ENCODE measurements at regions not wholly inside any gene's neighbourhood (a gene's known extent, or its start where the extent isn't known, plus 50 kb on each side); places are given as distances from the start of the nearest gene placed in this dataset.
"Not testable (repeated sequence)": the region's sequence is repeated elsewhere in the genome, so short reads cannot be mapped to it uniquely, and the experiment has no call there.

DNA sequence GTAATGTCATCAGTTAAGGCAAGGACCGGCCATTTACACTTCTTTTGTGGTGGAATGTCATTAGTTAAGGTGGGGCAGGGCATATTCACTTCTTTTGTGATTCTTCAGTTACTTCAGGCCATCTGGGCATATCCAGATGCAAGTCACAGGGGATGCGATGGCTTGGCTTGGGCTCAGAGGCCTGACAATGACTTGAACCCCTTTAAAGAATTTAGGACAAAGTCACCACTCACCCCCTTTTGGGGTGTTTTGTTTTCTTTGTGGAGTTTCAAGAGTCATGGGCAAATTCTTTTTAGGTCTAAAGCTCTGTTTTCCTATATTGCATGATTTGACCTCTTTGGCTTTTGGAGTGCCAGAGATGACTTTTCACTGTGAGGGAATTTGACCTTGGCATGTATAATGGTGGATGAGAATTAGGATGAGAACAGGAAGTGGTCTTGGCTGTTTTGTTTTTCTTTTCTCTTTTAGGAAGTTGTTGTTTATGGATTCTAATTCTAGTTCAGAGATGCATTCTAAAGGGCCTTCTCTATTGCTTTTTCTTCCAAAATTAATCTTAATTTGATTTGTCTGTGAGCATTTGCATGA is 385.3 kb downstream of the KIF20B start:
- DNase-seq (ENCODE audit: extremely low read depth in 1 of 11, low read depth in 9 of 11, low spot score in 4 of 11): not testable (repeated sequence)

DNA sequence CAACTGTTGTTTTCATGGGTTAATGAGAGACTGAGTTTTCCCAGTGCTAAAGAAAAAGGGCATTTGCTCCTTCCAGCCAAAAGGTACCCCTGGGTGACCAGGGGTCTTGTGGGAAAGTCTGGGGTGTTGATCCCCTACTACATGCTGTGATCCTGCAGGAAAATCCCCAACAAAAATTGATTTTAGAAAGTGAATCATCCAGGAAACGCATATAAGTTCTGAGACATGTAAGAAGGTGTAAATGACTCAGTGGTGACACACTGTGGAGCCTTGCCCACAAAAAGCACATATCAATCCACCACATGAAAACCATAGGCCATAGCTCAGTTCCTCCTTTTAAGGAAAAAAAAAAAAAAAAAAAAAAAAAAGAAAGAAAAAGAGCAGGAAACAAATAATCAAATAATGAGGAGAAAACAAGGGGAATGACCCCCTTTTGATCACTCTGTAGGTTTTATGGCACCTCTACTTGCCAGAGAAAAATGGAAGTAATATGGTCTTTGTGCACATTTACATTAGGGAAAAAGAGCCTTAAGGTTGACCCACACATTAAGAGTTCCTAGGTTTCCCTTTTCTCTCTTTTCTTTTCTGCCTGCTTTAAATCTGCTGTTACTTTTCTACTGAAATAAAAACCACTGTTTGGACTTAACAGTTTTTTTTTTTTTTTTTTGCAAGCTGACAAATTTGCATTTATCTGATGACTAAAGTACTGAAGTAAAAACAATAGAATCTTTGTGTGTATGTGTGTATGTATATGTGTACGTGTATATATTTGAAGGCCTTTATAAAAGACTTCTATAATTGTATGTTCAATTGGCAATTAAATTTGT is 386.0 kb downstream of the KIF20B start:
- no peak for DNase-seq (ENCODE audit: extremely low read depth in 1 of 11, low read depth in 9 of 11, low spot score in 4 of 11)

DNA sequence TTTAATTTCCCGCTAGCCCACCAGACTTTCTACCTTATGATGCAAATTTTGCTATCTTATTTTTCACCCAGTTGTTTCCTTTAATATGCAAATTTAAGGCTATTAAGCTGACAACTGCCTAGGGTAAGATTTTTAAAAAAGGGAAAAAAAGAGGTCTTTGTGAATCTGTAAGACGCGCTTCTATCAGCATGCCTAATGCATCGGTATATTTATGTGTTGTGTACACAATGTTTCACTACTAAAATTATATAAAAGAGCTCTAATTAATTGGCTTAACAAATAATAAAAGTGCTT is 386.6 kb downstream of the KIF20B start:
- DNase-seq (ENCODE audit: extremely low read depth in 1 of 11, low read depth in 9 of 11, low spot score in 4 of 11): no peak

DNA sequence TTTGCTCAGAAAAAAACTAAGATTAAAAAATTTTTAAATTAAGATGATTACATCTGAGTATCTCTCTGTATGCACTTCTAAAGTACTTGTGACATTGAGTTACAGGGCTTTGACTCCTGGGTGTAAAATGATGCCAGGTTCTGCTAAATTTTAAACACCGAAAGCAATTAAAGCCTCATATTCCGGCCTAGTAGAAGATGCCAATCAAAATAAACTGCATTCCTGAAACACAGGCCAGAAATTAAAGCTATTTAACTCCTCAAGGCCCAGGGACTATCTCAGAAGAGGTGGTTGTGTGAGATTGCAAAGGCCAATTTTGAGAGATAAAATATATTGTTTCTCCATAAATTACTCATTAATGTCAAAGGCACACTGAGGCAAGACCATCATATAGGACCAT is 388.3 kb downstream of the KIF20B start:
- no peak for DNase-seq (ENCODE audit: extremely low read depth in 1 of 11, low read depth in 9 of 11, low spot score in 4 of 11)

DNA sequence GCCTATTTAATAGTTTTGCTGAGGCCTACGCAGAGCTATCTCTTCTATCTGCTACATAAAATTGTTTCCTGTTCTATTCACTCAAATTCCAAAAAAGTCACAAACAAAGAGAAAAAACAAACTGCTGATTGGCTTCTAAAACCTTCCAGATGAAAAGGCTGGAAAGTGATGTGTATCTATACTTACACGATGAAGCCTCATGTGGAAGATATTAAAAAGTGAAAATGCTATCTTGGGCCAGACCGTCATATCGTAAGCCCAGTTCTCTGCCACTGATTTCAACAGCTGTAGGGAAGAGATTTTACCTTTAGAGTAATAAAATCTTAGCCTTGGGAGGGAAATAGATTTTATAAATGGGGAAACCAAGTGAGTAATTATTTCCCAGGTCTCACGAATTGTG is 394.8 kb downstream of the KIF20B start:
- no peak for DNase-seq (ENCODE audit: extremely low read depth in 1 of 11, low read depth in 9 of 11, low spot score in 4 of 11)

DNA sequence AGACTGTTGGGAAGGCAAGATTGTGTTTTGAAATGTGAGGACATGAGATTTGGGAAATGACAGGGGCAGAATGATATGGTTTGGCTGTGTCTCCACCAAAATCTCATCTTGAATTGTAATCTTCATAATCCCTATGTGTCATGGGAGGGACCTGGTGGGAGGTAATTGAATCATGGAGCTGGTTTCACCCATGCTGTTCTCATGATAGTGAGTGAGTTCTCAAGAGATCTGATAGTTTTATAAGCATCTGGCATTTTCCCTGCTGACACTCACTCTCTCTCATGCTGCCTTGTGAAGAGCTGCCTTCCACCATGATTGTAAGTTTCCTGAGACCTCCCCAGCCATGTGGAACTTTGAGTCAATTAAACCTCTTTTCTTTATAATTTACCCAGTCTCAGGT is 406.2 kb downstream of the KIF20B start:
- not testable (repeated sequence) for DNase-seq (ENCODE audit: extremely low read depth in 1 of 11, low read depth in 9 of 11, low spot score in 4 of 11)

DNA sequence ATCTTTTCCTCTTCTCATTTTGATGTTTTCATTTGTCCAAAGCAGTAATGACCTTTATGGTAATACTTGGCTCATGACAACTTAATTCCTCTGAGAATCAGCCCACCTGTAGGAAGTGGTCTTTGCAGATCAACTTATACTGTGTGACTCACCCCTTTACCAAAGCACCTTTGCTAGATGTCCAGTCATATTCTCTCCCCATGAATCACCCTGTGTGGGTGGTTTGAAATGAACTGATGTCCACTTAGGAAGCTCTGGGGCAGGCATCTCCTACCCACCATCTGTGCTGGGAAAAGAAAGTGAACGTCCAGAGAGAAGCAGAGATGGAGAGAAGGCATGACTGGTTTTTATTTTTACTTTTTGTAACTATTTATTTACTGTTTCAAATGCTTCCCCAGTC is 410.3 kb downstream of the KIF20B start:
- DNase-seq (ENCODE audit: extremely low read depth in 1 of 11, low read depth in 9 of 11, low spot score in 4 of 11): no peak

DNA sequence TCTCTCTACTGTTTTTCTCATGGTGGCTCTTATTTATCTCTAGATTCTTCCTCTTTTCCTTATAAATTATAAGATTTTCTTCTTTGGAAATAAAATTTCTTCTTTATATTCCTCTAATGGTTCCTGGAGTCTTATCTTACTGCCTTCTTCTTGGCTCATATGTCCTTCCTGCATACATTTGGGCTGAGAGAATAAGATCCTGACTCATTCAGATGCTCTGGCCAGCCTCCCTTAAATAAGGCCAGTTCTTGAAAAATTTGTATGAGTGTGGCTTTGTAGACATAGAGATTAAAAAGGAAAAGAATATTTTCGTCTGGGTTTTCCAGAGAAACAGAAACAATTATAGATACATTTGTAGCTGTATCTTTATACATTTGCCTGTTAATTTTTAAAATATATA is 411.3 kb downstream of the KIF20B start:
- no peak for DNase-seq (ENCODE audit: extremely low read depth in 1 of 11, low read depth in 9 of 11, low spot score in 4 of 11)

DNA sequence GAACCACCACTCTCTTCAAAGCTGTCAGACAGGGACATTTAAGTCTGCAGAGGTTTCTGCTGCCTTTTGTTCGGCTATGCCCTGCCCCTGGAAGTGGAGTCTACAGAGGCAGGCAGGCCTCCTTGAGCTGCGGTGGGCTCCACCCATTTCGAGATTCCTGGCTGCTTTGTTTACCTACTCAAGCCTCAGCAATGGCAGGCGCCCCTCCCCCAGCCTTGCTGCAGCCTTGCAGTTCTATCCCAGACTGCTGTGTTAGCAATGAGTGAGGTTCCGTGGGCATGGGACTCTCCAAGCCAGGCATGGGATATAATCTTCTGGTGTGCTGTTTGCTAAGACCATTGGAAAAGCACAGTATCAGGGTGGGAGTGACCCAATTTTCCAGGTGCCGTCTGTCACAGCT is 417.2 kb downstream of the KIF20B start:
- DNase-seq (ENCODE audit: extremely low read depth in 1 of 11, low read depth in 9 of 11, low spot score in 4 of 11): not testable (repeated sequence)

DNA sequence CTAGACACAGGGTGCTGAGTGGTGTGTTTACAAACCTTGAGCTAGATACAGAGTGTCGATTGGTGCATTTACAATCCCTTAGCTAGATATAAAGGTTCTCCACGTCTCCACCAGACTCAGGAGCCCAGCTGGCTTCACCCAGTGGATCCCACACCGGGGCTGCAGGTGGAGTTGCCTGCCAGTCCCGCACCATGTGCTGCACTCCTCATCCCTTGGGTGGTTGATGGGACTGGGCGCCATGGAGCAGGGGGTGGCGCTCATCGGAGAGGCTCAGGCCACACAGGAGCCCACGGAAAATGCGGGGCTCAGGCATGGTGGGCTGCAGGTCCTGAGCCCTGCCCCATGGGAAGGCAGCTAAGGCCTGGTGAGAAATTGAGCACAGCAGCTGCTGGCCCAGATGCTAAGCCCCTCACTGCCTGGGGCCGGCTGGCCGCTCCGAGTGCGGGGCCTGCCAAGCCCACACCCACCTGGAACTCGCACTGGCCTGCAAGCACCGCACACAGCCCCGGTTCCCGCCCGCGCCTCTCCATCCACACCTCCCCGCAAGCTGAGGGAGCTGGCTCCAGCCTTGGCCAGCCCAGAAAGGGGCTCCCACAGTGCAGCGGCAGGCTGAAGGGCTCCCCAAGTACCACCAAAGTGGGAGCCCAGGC is 418.4 kb downstream of the KIF20B start:
- DNase-seq (ENCODE audit: extremely low read depth in 1 of 11, low read depth in 9 of 11, low spot score in 4 of 11): not testable (repeated sequence)

DNA sequence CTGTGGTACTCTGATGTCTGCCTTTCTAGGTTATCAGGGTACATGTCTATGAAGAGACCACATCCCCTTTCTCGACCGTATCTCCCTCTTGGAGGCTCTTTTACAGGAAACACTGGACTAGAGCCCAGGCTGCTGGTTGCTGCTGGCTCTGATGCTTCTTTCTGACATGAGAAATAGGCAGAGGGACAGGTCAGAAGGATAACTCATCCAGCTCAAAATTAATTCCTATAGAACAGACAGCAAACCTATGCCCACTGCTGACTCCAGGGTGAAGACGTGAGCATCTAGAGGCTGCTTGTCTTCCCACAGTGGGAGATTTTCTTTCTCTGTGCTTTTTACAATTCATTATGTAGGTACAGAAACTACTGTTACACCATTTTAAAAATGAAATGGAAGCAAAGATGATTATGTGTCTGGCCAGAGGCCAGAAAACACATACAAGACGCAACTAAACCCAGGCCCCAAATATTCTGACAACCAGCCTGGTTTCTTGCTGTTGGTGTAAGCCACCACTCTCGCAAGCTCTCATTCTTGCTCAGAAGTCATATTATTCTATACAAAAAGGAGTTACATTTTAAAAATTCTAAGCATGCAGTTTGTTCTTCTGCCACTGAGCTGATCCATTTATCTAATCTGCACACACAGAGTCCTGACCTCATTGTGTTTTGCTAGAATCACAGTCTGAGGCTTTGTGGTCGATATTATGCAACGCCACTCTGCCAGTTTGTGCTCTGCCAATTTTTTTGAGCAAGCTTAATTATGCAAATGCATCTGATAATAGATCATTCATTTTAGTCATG is 424.3 kb downstream of the KIF20B start:
- no peak for DNase-seq (ENCODE audit: extremely low read depth in 1 of 11, low read depth in 9 of 11, low spot score in 4 of 11)

DNA sequence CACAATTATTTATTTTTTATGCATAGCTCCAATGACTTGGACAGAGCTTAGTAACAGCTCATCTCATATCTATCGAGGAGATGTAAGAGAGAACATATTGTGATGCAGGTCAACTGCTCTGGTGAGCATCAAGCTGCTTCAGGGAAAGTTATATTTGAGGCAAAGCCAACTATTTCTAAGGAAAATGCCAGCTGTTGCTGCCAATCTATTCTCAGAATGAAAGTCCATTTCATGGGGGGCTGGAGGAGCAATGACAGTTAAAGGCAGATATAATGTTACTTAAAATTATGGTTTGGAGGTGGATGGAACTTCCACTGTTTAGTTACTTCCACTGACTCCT is 424.8 kb downstream of the KIF20B start:
- no peak for DNase-seq (ENCODE audit: extremely low read depth in 1 of 11, low read depth in 9 of 11, low spot score in 4 of 11)

DNA sequence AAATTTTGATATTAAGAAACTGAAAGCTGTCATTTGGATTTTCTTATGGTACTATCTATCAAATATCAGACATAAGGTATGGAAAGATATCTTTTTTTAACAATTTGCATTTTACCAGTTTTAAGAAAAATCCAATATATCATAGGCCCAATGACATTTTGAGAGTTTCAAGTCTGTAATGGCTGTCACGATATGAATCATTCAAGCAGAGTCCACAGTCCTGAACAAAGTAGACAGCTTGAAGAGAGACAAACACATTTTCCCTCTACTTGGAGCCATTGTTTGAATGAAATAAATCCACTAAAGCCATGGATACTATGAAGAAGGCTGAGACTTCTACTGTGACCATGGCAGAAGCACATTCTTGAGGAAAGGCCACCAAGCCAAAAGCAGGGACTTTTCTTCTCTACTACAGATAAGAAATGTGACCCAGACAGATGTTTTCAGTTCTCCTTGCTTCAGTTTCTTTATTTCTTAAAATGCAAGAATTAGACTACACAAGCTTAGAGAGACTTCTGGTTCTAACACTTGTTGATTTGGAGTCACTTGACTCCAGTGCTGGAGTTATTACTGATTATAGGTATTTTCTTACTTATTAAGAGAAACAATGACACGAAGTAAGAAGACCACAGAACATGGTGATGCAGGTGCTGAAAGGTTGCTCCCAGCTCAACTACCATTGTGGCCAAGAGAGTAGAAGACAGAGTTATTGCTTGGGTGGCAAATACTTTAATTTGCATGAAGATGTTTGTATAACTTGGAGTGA is 429.1 kb downstream of the KIF20B start:
- no peak for DNase-seq (ENCODE audit: extremely low read depth in 1 of 11, low read depth in 9 of 11, low spot score in 4 of 11)

DNA sequence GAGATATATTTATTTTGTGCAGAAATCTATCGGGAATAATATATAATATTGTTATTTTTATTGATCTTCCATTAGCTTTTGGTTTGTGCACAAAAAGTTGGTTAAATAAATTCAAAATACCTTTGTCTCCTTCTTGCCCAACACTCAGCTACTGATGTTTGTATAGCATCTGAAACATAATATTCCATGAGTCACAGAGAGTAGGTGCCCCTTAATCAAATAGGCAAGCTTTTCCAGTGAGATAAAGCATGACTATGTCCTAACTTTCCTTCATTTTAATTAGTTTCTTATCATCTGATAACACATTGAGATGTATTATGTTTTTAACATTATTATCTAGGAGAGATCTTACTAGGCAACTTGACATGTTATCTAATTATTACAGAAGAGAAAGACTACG is 432.2 kb downstream of the KIF20B start:
- no peak for DNase-seq (ENCODE audit: extremely low read depth in 1 of 11, low read depth in 9 of 11, low spot score in 4 of 11)

DNA sequence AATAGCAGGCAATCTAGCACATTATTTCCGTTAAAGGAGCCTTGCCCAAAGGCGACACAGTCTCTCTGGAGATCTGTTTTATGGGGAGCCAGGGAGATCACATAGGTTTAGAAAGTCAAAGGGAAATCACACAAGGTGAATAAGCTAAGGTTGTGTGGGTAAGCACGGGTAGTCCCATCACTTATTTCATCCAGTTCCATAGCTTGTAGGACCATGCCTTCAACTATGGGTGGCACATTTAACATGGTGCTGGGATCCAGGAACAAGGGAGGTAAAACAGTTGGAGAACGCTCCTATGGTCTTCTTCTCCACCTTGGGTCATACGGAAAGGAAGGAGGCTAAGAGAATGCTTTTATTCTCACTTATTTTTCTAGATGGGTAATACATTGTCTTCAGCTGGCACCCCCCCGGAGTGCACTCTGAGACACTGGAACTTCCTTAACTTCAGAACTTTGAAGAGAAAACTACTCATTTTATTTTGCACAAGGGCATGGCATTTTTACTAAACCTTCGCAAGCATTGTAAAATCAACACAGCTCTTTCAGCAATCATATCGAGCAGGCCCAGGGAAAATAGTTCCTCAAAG is 435.4 kb downstream of the KIF20B start:
- no peak for DNase-seq (ENCODE audit: extremely low read depth in 1 of 11, low read depth in 9 of 11, low spot score in 4 of 11)

DNA sequence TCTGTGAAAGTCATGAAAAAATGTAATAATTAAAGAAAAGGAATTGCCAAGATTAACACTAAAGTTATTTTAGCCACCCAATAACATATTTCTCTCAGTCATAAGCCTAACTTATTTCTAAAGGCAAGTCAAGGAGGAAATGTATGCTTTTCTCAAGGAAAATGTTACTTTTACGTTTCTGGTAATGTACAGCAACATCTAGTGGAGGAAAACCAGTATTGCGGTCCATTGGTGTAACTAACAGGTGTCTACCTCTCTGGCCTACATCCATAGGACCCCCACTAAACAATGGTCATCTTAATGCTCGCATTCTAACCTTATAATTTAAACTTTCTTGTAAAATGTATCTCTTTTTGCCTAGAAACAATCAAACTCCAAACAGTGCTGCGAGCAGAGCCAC is 437.5 kb downstream of the KIF20B start:
- DNase-seq (ENCODE audit: extremely low read depth in 1 of 11, low read depth in 9 of 11, low spot score in 4 of 11): no peak

DNA sequence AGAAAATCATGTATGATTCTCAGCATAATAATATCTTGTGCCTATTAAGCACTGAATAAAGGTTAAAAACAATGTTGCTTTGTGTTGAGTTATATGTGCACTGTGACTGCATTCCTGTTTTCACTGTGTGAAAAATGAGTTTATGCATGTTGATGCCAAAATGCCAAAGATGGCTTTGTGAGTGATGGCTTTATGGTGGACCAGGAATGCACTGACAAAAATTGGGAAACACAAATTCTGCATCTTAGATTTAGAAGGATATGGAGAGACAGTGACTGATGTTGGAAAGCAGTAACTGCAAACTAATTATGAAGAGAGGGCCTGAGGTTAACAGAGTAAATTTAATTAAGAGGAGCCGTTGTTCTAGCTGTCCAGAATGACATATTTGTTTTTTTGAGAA is 440.4 kb downstream of the KIF20B start:
- DNase-seq (ENCODE audit: extremely low read depth in 1 of 11, low read depth in 9 of 11, low spot score in 4 of 11): no peak

DNA sequence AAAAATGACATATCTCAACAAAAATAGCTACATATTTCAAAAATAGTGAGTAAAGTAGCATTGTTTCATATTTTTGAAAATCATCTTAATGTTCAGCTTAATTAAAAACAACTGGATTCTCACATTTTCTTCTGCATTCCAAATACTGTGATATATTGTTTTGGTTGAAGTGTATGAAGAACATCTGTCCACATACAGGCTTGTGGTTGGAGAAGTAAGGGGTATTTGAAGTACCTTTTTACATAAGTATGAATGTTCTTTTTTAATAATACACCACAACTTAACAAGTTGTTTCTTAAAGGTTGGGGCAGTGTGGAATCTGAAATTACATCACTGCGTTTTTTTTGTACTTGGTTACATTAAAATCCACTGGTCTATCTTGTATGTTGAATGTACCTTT is 442.5 kb downstream of the KIF20B start:
- no peak for DNase-seq (ENCODE audit: extremely low read depth in 1 of 11, low read depth in 9 of 11, low spot score in 4 of 11)
